ENCODE measurements at regions not wholly inside any gene's neighbourhood (a gene's known extent, or its start where the extent isn't known, plus 50 kb on each side); places are given as distances from the start of the nearest gene placed in this dataset.
"Not testable (repeated sequence)": the region's sequence is repeated elsewhere in the genome, so short reads cannot be mapped to it uniquely, and the experiment has no call there.

GRCh38 chr2:145909766-145910165 is 1389.8 kb upstream of the ZEB2 start:
- Mint-ChIP-seq H3K36me3 (no peaks in the 10 kb centered on the region), H3K4me1 (peaks cover 20% of the 10 kb centered on the region), H3K9me3 (peaks cover 5% of the 10 kb centered on the region), H3K4me3 (no peak overlapping the region), H3K27ac (peak overlapping the region; percentile 15), H3K27me3 (ENCODE audit: low read depth) (no peaks in the 10 kb centered on the region)
- DNase-seq (ENCODE audit: low spot score in 2 of 2, unreplicated experiment in 2 of 2), result no peak
- no peak for TF ChIP-seq CTCF (IDR thresholded peaks at IDR 0.05; ENCODE audit: unreplicated experiment)

GRCh38 chr2:145909175-145909755 is 1389.3 kb upstream of the ZEB2 start:
- no peaks in the 10 kb centered on the region for H3K27me3 Mint-ChIP-seq (ENCODE audit: low read depth)
- H3K27ac Mint-ChIP-seq, result peak overlapping the region; percentile 15
- no peak overlapping the region for H3K4me3 Mint-ChIP-seq
- peaks cover 5% of the 10 kb centered on the region for H3K9me3 Mint-ChIP-seq
- H3K36me3 Mint-ChIP-seq, result no peaks in the 10 kb centered on the region
- DNase-seq (ENCODE audit: low spot score in 2 of 2, unreplicated experiment in 2 of 2), result no peak
- no peak for TF ChIP-seq CTCF (IDR thresholded peaks at IDR 0.05; ENCODE audit: unreplicated experiment)
- peaks cover 20% of the 10 kb centered on the region for H3K4me1 Mint-ChIP-seq

- Mint-ChIP-seq H3K4me3 (no peak overlapping the region), H3K36me3 (peaks cover 4% of the 10 kb centered on the region), H3K4me1 (peaks cover 20% of the 10 kb centered on the region), H3K27ac (peak overlapping the region; percentile 14), H3K9me3 (peaks cover 24% of the 10 kb centered on the region), H3K27me3 (ENCODE audit: low read depth) (no peaks in the 10 kb centered on the region)
- DNase-seq (ENCODE audit: low spot score in 2 of 2, unreplicated experiment in 2 of 2), result no peak
- no peak for TF ChIP-seq CTCF (IDR thresholded peaks at IDR 0.05; ENCODE audit: unreplicated experiment)
Observed at GRCh38 chr2:145906354-145906753, 1386.4 kb upstream of the ZEB2 start.

GRCh38 chr2:145905371-145905770 is 1385.5 kb upstream of the ZEB2 start:
- no peak for DNase-seq (ENCODE audit: low spot score in 2 of 2, unreplicated experiment in 2 of 2)
- H3K4me3 Mint-ChIP-seq, result no peak overlapping the region
- no peak for TF ChIP-seq CTCF (IDR thresholded peaks at IDR 0.05; ENCODE audit: unreplicated experiment)
- no peaks in the 10 kb centered on the region for H3K27me3 Mint-ChIP-seq (ENCODE audit: low read depth)
- H3K9me3 Mint-ChIP-seq, result peaks cover 31% of the 10 kb centered on the region
- H3K4me1 Mint-ChIP-seq, result peaks cover 17% of the 10 kb centered on the region
- no peak overlapping the region for H3K27ac Mint-ChIP-seq
- peaks cover 4% of the 10 kb centered on the region for H3K36me3 Mint-ChIP-seq

DNA sequence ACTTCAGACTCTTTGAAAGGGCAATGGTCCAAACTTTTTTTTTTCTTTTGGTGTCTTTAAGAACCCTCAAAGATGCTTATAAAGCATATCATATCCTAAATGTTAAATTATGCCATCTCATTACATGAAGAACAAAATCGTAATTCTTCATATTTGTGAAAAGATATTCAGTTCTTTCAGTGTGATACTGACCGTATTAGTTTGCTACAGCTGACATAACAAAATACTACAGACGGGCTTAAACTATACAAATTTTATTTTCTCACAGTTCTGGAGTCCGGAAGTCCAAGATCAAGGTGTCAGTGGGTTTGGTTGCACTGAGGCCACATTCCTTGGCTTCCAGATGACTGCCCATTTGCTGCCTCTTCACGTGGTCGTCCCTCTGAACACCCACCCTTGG is 1377.2 kb upstream of the ZEB2 start:
- H3K4me3 Mint-ChIP-seq, result no peak overlapping the region
- H3K27ac Mint-ChIP-seq, result no peak overlapping the region
- peaks cover 4% of the 10 kb centered on the region for H3K36me3 Mint-ChIP-seq
- H3K9me3 Mint-ChIP-seq, result peaks cover 12% of the 10 kb centered on the region
- no peaks in the 10 kb centered on the region for H3K4me1 Mint-ChIP-seq
- H3K27me3 Mint-ChIP-seq (ENCODE audit: low read depth), result no peaks in the 10 kb centered on the region
- DNase-seq (ENCODE audit: low spot score in 2 of 2, unreplicated experiment in 2 of 2), result no peak
- no peak for TF ChIP-seq CTCF (IDR thresholded peaks at IDR 0.05; ENCODE audit: unreplicated experiment)

GRCh38 chr2:145887915-145888314 is 1368.0 kb upstream of the ZEB2 start:
- no peaks in the 10 kb centered on the region for H3K4me1 Mint-ChIP-seq
- no peak for DNase-seq (ENCODE audit: low spot score in 2 of 2, unreplicated experiment in 2 of 2)
- H3K9me3 Mint-ChIP-seq, result no peaks in the 10 kb centered on the region
- H3K36me3 Mint-ChIP-seq, result no peaks in the 10 kb centered on the region
- H3K27ac Mint-ChIP-seq, result no peak overlapping the region
- TF ChIP-seq CTCF (IDR thresholded peaks at IDR 0.05; ENCODE audit: unreplicated experiment), result no peak
- no peaks in the 10 kb centered on the region for H3K27me3 Mint-ChIP-seq (ENCODE audit: low read depth)
- H3K4me3 Mint-ChIP-seq, result no peak overlapping the region

- H3K4me3 Mint-ChIP-seq; H3K9me3 Mint-ChIP-seq; H3K4me1 Mint-ChIP-seq; H3K27ac Mint-ChIP-seq; DNase-seq (ENCODE audit: low spot score in 2 of 2, unreplicated experiment in 2 of 2); H3K27me3 Mint-ChIP-seq (ENCODE audit: low read depth); H3K36me3 Mint-ChIP-seq: not testable (repeated sequence)
Observed at GRCh38 chr2:145880997-145881396, 1361.1 kb upstream of the ZEB2 start.

All from mesothelial cell of epicardium (in vitro differentiated cells).